H1 (cell line): ENCODE measurements at regions not wholly inside any gene's neighbourhood (a gene's known extent, or its start where the extent isn't known, plus 50 kb on each side); places are given as distances from the start of the nearest gene placed in this dataset.

ENCODE experiments used
- ASH2L ChIP-seq: fragments of 200-600, 300-600 bp; sonication (generic); IDR thresholded peaks from one replicate; pipeline ENCODE4 v1.7.1; 2017; ENCODE audit warnings: low read length
- CREB1 ChIP-seq: IDR thresholded peaks from 2 replicates; pipeline ENCODE4 v1.6.1; 2012; ENCODE audit warnings: inconsistent platforms
- USF2 ChIP-seq: IDR thresholded peaks from 2 replicates; pipeline ENCODE4 v1.6.1; 2011; ENCODE audit warnings: low read length, improper control_type of control experiment

DNA sequence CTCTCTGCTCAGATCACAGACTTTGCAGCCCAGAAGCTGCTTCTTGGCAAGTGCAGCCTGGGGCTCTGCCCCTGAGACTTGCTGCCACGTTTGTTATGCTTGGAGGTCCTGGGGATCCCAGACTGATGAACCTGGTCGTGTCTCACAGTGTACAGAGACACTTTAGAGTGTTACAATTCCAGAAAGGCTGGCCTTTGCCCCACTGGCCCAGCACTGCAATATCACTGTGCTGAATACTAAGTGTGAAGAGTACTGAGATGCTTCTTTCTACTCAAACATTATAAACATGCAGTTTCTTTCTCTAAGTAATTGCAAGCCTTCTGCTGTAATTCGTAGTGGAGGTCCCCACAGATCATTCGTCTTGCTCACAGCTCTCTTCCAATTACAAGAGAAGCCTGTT, 133.2 kb downstream of the MAP3K21 start (continued):
- TF ChIP-seq USF2 (no peak), CREB1 (no peak), ASH2L (no peak)
